NCI-H226 (cell line): ENCODE measurements at regions not wholly inside any gene's neighbourhood (a gene's known extent, or its start where the extent isn't known, plus 50 kb on each side); places are given as distances from the start of the nearest gene placed in this dataset.

Experiments used
- DNase-seq: peaks from one replicate; pipeline ENCODE4 v3.0.0-alpha.2; 2015

DNA sequence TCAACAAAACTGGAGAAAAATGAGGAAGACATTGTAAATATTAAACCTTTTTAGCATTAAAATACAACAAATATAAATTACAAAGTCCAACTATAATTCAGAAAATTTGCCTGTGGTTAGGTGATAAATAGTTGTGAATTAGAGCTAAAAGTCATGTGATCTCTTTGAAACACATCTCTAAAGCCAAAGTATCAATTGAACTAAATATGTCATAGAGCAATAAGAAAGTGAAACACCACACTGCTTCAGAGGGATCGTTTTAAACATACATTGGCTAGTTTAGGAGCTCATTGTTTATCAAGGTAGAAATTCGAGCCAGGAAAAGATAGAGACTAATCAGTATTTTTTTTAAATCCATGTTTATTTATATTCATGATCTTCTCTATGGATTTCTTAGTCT, 606.3 kb upstream of the ITGA1 start:
- no peak for DNase-seq

DNA sequence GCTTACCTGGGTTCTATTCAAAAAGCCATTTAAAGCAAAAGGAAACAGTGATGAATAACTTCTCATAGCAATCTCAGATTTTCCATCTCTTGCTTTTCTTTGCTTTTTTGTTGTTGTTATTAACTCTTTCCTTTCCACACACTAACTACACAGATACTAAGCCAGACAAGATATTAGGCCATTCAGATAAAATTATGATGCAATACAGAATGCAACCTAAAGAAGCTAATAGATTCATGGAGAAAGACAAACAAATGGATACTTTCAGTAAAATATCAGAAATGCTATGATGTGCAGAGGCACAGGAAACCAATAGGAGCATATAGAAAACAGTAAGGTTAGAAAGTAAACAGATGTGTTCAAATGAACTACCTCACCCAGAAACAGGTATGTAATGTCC, 597.0 kb upstream of the ITGA1 start:
- no peak for DNase-seq

DNA sequence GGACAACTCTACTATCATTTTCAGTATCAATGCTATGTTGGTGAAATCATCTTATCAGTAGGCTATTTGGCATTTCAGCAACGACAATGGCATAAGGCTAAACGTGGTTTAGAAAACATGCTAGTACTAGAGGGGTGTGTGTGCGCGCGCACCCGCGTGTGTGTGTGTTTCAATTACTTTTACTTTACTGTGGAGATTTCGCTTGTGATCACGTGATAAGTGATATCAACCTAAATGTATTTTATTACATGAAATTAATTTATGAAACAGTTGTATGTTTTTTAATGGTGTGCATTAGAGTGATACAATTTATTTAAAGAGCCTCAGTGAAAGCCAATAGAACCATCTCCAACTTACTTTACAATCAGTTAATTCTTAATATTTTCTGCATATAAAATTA, 587.9 kb upstream of the ITGA1 start:
- no peak for DNase-seq

DNA sequence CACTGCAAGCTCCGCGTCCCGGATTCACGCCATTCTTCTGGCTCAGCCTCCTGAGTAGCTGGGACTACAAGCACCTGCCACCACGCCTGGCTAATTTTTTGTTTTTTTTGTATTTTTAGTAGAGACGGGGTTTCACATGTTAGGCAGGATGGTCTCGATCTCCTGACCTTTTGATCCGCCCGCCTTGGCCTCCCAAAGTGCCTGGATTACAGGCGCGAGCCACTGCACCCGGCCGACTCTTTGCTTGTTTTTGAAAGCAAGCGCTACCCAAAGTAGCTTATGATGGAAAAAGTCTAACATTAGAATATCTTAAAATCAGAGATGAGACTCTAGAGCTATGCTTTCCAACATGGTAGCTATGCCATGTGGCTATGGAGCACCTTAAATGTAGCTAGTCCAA, 585.5 kb upstream of the ITGA1 start:
- DNase-seq, result no peak

DNA sequence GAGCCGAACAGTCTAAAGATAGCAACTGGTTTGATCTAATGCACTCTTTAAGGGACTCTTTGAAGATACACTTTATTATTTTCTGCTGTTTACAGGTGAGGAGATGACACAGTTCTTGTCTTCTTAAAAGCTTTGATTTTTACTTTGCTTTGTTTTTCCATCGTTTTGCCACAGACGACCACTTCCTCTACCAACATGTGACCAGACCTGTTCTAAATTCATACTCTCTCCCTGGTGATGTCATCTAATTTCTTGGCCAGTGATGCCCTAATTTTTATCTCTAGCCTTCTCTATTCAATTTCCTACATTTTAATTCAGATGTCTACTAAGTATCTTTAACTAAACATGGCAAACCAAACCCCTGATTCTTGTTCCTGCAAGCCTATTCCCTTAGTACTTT, 583.4 kb upstream of the ITGA1 start:
- DNase-seq, result no peak
